ENCODE measurements at regions not wholly inside any gene's neighbourhood (a gene's known extent, or its start where the extent isn't known, plus 50 kb on each side); places are given as distances from the start of the nearest gene placed in this dataset.
"Not testable (repeated sequence)": the region's sequence is repeated elsewhere in the genome, so short reads cannot be mapped to it uniquely, and the experiment has no call there.

- no peak for DNase-seq (ENCODE audit: low read depth)
- in situ Hi-C loops (cut with HindIII; ENCODE audit: low sequenced_read_pairs), result no loop called here
- TF ChIP-seq CTCF (IDR thresholded peaks at IDR 0.05; ENCODE audit: low read depth, low read length, missing control alignments), result no peak
- H3K4me3 ChIP-seq (ENCODE audit: low read depth, low read length), result no peak overlapping the region
Measured at GRCh38 chr10:71092812-71093401, 119.5 kb upstream of the UNC5B start.

- no peak overlapping the region for H3K4me3 ChIP-seq (ENCODE audit: low read depth, low read length)
- in situ Hi-C loops (cut with HindIII; ENCODE audit: low sequenced_read_pairs), result no loop called here
- no peak for DNase-seq (ENCODE audit: low read depth)
- TF ChIP-seq CTCF (IDR thresholded peaks at IDR 0.05; ENCODE audit: low read depth, low read length, missing control alignments), result no peak
Measured at GRCh38 chr10:71093531-71093930, 118.8 kb upstream of the UNC5B start.

- no peak overlapping the region for H3K4me3 ChIP-seq (ENCODE audit: low read depth, low read length)
- no peak for TF ChIP-seq CTCF (IDR thresholded peaks at IDR 0.05; ENCODE audit: low read depth, low read length, missing control alignments)
- in situ Hi-C loops (cut with HindIII; ENCODE audit: low sequenced_read_pairs), result no loop called here
- no peak for DNase-seq (ENCODE audit: low read depth)
Measured at GRCh38 chr10:71094712-71095390, 117.5 kb upstream of the UNC5B start.

- no peak overlapping the region for H3K4me3 ChIP-seq (ENCODE audit: low read depth, low read length)
- DNase-seq (ENCODE audit: low read depth), result no peak
- in situ Hi-C loops (cut with HindIII; ENCODE audit: low sequenced_read_pairs), result no loop called here
- TF ChIP-seq CTCF (IDR thresholded peaks at IDR 0.05; ENCODE audit: low read depth, low read length, missing control alignments), result no peak
Measured at GRCh38 chr10:71099731-71100361, 112.5 kb upstream of the UNC5B start.

- no peak overlapping the region for H3K4me3 ChIP-seq (ENCODE audit: low read depth, low read length)
- in situ Hi-C loops (cut with HindIII; ENCODE audit: low sequenced_read_pairs), result no loop called here
- DNase-seq (ENCODE audit: low read depth), result no peak
- no peak for TF ChIP-seq CTCF (IDR thresholded peaks at IDR 0.05; ENCODE audit: low read depth, low read length, missing control alignments)
Measured at GRCh38 chr10:71103961-71104360, 108.4 kb upstream of the UNC5B start.

- DNase-seq (ENCODE audit: low read depth); H3K4me3 ChIP-seq (ENCODE audit: low read depth, low read length); in situ Hi-C loops (cut with HindIII; ENCODE audit: low sequenced_read_pairs): not testable (repeated sequence)
Measured at GRCh38 chr10:71106151-71106550, 106.2 kb upstream of the UNC5B start.

GRCh38 chr10:71107117-71107516, 105.3 kb upstream of the UNC5B start:
- DNase-seq (ENCODE audit: low read depth); H3K4me3 ChIP-seq (ENCODE audit: low read depth, low read length); in situ Hi-C loops (cut with HindIII; ENCODE audit: low sequenced_read_pairs): not testable (repeated sequence)

GRCh38 chr10:71108042-71108441, 104.3 kb upstream of the UNC5B start:
- DNase-seq (ENCODE audit: low read depth); H3K4me3 ChIP-seq (ENCODE audit: low read depth, low read length); in situ Hi-C loops (cut with HindIII; ENCODE audit: low sequenced_read_pairs): not testable (repeated sequence)

Measured in astrocyte of the cerebellum (primary cell).